Epithelial cell of esophagus (primary cell): ENCODE measurements at regions not wholly inside any gene's neighbourhood (a gene's known extent, or its start where the extent isn't known, plus 50 kb on each side); places are given as distances from the start of the nearest gene placed in this dataset.
A peak's percentile ranks its signal among the peaks of the same experiment; 100 is the strongest.

Source experiments
- DNase-seq: peaks from one replicate; pipeline ENCODE4 v3.0.0; 2010; ENCODE audit warnings: low read depth
- H3K4me3 ChIP-seq: 2 replicates; pipeline ENCODE4 v1.5.1; 2011; ENCODE audit warnings: mild to moderate bottlenecking, low read length, control low read depth
- CTCF ChIP-seq: IDR thresholded peaks from 2 replicates; pipeline ENCODE4 v1.5.1; 2011; ENCODE audit warnings: low read depth, mild to moderate bottlenecking, low read length, control low read depth, inconsistent platforms; ENCODE audit not compliant: insufficient read depth; ENCODE audit errors: missing control alignments

- no peak for TF ChIP-seq CTCF
- no peak overlapping the region for H3K4me3 ChIP-seq
- peak; percentile 76 for DNase-seq
These were observed 1745.4 kb downstream of the SLITRK1 start for GRCh38 chr13:82136880-82137279.

GRCh38 chr13:82129281-82129680 is 1753.0 kb downstream of the SLITRK1 start:
- DNase-seq = no peak
- H3K4me3 ChIP-seq = no peak overlapping the region
- TF ChIP-seq CTCF = no peak

- no peak for TF ChIP-seq CTCF
- H3K4me3 ChIP-seq = no peak overlapping the region
- DNase-seq = no peak
These were observed 1763.7 kb downstream of the SLITRK1 start for GRCh38 chr13:82118589-82118988.

DNA sequence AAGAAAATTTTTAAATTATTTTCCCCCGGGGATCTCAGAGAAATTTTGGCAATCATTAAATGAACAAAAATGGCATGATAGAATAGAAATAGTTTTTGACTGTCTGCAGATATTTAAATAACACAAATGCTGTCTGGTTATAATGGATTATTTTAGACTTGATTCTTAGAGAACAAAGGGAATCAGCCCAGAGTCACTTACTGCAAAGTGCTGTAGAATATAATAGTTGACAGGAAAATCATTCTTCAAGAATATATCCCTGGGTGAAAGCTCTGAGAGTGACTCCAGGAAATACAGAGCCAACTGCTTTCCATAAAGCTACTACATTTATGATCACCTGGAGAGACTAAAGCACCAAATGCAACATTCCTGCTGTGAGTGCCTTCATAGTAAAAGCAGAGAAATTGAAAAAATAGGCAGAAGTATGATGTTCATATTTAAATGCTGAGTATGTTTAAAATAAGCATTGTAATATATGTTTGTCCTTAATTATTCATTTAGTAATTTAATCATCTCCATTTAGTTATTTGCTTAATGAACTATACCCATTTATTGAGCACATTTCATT is 1765.8 kb downstream of the SLITRK1 start:
- no peak for TF ChIP-seq CTCF
- H3K4me3 ChIP-seq = no peak overlapping the region
- DNase-seq = no peak

- DNase-seq = no peak
- no peak for TF ChIP-seq CTCF
These were observed 1766.9 kb downstream of the SLITRK1 start for GRCh38 chr13:82115391-82115790.

GRCh38 chr13:82096256-82096655 is 1755.3 kb upstream of the SPRY2 start:
- no peak overlapping the region for H3K4me3 ChIP-seq
- no peak for DNase-seq
- no peak for TF ChIP-seq CTCF

More at GRCh38 chr13:82115391-82115790, 1766.9 kb downstream of the SLITRK1 start:
- H3K4me3 ChIP-seq = no peak overlapping the region

GRCh38 chr13:82092312-82092711 is 1751.4 kb upstream of the SPRY2 start:
- DNase-seq = no peak
- TF ChIP-seq CTCF = no peak
- no peak overlapping the region for H3K4me3 ChIP-seq
